SK-N-SH treated with all-trans-retinoic acid at 6 μM for 48 hours (cell line): ENCODE measurements at regions not wholly inside any gene's neighbourhood (a gene's known extent, or its start where the extent isn't known, plus 50 kb on each side); places are given as distances from the start of the nearest gene placed in this dataset.

Experiments
- ATAC-seq: fragments of 200-7000 bp; cut with Tn5 transposase; 3 replicates; pipeline ENCODE4 v1.9.1; 2020; ENCODE audit warnings: mild to moderate bottlenecking, moderate library complexity
- ARNTL ChIP-seq: fragments of 450-650 bp; formaldehyde crosslinking; IDR thresholded peaks from 2 replicates; pipeline ENCODE4 v1.5.0; 2020; ENCODE audit warnings: low read depth, mild to moderate bottlenecking, moderate library complexity, borderline replicate concordance
- BACH2 ChIP-seq: fragments of 250-450 bp; sonication (Bioruptor Pico); IDR thresholded peaks from 2 replicates; pipeline ENCODE4 v1.9.0; 2021; ENCODE audit warnings: mild to moderate bottlenecking, borderline replicate concordance
- CSDC2 ChIP-seq: fragments of 250-450 bp; sonication (Bioruptor Pico); IDR thresholded peaks from 2 replicates; pipeline ENCODE4 v1.5.0; 2020; ENCODE audit warnings: mild to moderate bottlenecking, moderate library complexity
- CSRNP3 ChIP-seq: fragments of 250-450 bp; sonication (Bioruptor Pico); IDR thresholded peaks from 2 replicates; pipeline ENCODE4 v1.5.1; 2021; ENCODE audit warnings: mild to moderate bottlenecking, moderate library complexity
- ESRRG ChIP-seq: fragments of 250-450 bp; sonication (Bioruptor Pico); IDR thresholded peaks from 2 replicates; pipeline ENCODE4 v1.6.1; 2021; ENCODE audit warnings: mild to moderate bottlenecking
- GLIS3 ChIP-seq: fragments of 250-450 bp; sonication (Bioruptor Pico); IDR thresholded peaks from 2 replicates; pipeline ENCODE4 v1.5.0; 2020; ENCODE audit warnings: mild to moderate bottlenecking, moderate library complexity
- ISL1 ChIP-seq: fragments of 250-450 bp; sonication (Bioruptor Pico); IDR thresholded peaks from 2 replicates; pipeline ENCODE4 v2.1.2; 2022; ENCODE audit warnings: mild to moderate bottlenecking, moderate library complexity
- OSR1 ChIP-seq: fragments of 250-450 bp; sonication (Bioruptor Pico); IDR thresholded peaks from 2 replicates; pipeline ENCODE4 v1.8.0; 2022; ENCODE audit warnings: moderate library complexity, mild to moderate bottlenecking, inconsistent platforms
- PPARA ChIP-seq: fragments of 250-450 bp; sonication (Bioruptor Pico); IDR thresholded peaks from 2 replicates; pipeline ENCODE4 v1.5.0; 2020; ENCODE audit warnings: mild to moderate bottlenecking, borderline replicate concordance
- RARB ChIP-seq: fragments of 250-450 bp; sonication (Bioruptor Pico); IDR thresholded peaks from 2 replicates; pipeline ENCODE4 v1.8.0; 2021; ENCODE audit warnings: mild to moderate bottlenecking, moderate library complexity
- SNAI2 ChIP-seq: fragments of 250-450 bp; sonication (Bioruptor Pico); IDR thresholded peaks from 2 replicates; pipeline ENCODE4 v1.5.0; 2020; ENCODE audit warnings: mild to moderate bottlenecking, moderate library complexity
- TCF4 ChIP-seq: fragments of 250-450 bp; sonication (Bioruptor Pico); IDR thresholded peaks from 2 replicates; pipeline ENCODE4 v1.8.0; 2021; ENCODE audit warnings: mild to moderate bottlenecking, moderate library complexity, borderline replicate concordance
- TOX ChIP-seq: fragments of 250-450 bp; sonication (Bioruptor Pico); IDR thresholded peaks from 2 replicates; pipeline ENCODE4 v1.8.0; 2021; ENCODE audit warnings: mild to moderate bottlenecking, moderate library complexity, borderline replicate concordance
- ZFP3 ChIP-seq: fragments of 250-450 bp; sonication (Bioruptor Pico); IDR thresholded peaks from 2 replicates; pipeline ENCODE4 v1.5.0; 2020; ENCODE audit warnings: mild to moderate bottlenecking, moderate library complexity
- ZFP30 ChIP-seq: fragments of 450-650 bp; formaldehyde crosslinking; IDR thresholded peaks from 2 replicates; pipeline ENCODE4 v1.5.0; 2022; ENCODE audit warnings: mild to moderate bottlenecking, moderate library complexity
- ZNF565 ChIP-seq: fragments of 450-650 bp; formaldehyde crosslinking; conservative IDR thresholded peaks from 2 replicates; pipeline ENCODE4 v1.5.0; 2020; ENCODE audit warnings: low read depth, mild to moderate bottlenecking, moderate library complexity
- ZNF70 ChIP-seq: fragments of 450-650 bp; formaldehyde crosslinking; IDR thresholded peaks from 2 replicates; pipeline ENCODE4 v1.5.0; 2020; ENCODE audit warnings: mild to moderate bottlenecking, moderate library complexity
- ZNF8 ChIP-seq: fragments of 450-650 bp; formaldehyde crosslinking; IDR thresholded peaks from 2 replicates; pipeline ENCODE4 v1.5.0; 2020; ENCODE audit warnings: mild to moderate bottlenecking, moderate library complexity
- TF ChIP-seq, protein P1 (sequence below): fragments of 250-450 bp; sonication (Bioruptor Pico); IDR thresholded peaks from 2 replicates; pipeline ENCODE4 v1.5.1; 2020; ENCODE audit warnings: low read depth, mild to moderate bottlenecking, moderate library complexity
- TF ChIP-seq, protein P2 (sequence below): fragments of 250-450 bp; sonication (Bioruptor Pico); IDR thresholded peaks from 2 replicates; pipeline ENCODE4 v1.5.0; 2020; ENCODE audit warnings: mild to moderate bottlenecking, moderate library complexity

DNA sequence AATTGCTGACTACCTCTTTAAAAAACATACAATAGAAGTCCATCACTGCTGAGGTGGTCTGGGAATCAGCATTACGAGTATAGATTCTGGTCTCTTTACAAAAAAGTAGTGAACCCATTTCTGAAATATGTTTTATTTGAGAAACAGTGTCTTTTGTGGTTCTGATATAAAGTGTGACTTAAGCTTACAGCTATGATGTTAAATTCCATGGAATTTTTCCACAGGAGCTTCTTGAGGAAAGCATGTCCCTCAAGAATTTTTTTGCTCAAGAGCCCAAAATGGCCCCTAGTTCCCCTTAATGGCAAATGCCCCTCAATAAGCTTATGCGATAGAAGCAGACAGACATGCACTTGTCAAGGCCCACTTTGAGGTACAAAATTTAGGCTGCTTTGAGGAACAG is 265.7 kb downstream of the FAM170A start:
- no peak for TF ChIP-seq CSRNP3 (CRISPR knock-in tag)
- TF ChIP-seq PPARA (CRISPR knock-in tag), result no peak
- TF ChIP-seq ZFP30 (CRISPR knock-in tag), result no peak
- TF ChIP-seq TCF4 (CRISPR knock-in tag), result no peak
- TF ChIP-seq ISL1 (CRISPR knock-in tag), result no peak
- TF ChIP-seq ARNTL, result no peak
- no peak for TF ChIP-seq SNAI2 (CRISPR knock-in tag)
- no peak for TF ChIP-seq TOX (CRISPR knock-in tag)
- TF ChIP-seq, all 23 proteins: peak for 0
- ATAC-seq, result no peak

DNA sequence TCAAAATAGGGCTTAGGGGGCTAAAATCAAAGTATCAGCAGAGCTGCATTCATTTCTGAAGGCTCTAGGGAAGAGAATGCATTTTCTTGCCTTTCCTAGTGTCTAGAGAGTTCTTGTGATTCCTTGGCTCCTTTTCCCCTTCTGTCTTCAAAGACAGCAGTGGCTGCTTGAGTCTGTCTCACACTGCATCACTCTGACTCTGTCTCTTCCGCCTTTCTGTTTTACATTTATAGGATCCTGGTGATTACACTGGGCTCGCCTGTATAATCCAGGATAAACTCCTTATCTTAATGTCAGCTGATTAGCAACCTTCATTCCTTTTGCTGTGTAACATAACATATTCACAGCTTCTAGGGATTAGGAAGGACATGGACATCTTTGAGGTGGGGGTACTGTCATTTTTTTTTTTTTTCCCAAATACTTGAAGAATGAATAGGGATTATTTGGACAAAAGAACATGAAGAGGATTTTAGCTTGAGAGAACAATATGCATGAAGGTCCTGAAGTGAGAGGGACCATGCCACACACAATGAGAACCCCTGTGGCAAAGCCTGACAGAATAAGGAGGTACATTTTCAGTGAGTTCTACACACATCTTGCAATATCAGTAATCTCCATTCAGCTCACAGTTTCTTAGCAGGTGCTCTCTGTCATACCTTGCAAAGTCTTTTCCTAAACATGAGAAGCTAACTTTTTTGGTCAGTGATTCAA is 267.6 kb downstream of the FAM170A start:
- ATAC-seq, result no peak
- no peak for TF ChIP-seq ARNTL
- TF ChIP-seq OSR1, result no peak
- TF ChIP-seq ZNF8 (CRISPR knock-in tag), result no peak
- TF ChIP-seq RARB (CRISPR knock-in tag), result no peak
- TF ChIP-seq TOX (CRISPR knock-in tag), result no peak

GRCh38 chr5:119897537-119898370 is 268.4 kb downstream of the FAM170A start:
- TF ChIP-seq TOX (CRISPR knock-in tag) (no peak), ISL1 (CRISPR knock-in tag) (no peak), ZNF8 (CRISPR knock-in tag) (no peak), BACH2 (no peak)
- TF ChIP-seq, protein P1, sequence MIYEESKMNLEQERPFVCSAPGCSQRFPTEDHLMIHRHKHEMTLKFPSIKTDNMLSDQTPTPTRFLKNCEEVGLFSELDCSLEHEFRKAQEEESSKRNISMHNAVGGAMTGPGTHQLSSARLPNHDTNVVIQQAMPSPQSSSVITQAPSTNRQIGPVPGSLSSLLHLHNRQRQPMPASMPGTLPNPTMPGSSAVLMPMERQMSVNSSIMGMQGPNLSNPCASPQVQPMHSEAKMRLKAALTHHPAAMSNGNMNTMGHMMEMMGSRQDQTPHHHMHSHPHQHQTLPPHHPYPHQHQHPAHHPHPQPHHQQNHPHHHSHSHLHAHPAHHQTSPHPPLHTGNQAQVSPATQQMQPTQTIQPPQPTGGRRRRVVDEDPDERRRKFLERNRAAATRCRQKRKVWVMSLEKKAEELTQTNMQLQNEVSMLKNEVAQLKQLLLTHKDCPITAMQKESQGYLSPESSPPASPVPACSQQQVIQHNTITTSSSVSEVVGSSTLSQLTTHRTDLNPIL, result no peak
- TF ChIP-seq, protein P2, sequence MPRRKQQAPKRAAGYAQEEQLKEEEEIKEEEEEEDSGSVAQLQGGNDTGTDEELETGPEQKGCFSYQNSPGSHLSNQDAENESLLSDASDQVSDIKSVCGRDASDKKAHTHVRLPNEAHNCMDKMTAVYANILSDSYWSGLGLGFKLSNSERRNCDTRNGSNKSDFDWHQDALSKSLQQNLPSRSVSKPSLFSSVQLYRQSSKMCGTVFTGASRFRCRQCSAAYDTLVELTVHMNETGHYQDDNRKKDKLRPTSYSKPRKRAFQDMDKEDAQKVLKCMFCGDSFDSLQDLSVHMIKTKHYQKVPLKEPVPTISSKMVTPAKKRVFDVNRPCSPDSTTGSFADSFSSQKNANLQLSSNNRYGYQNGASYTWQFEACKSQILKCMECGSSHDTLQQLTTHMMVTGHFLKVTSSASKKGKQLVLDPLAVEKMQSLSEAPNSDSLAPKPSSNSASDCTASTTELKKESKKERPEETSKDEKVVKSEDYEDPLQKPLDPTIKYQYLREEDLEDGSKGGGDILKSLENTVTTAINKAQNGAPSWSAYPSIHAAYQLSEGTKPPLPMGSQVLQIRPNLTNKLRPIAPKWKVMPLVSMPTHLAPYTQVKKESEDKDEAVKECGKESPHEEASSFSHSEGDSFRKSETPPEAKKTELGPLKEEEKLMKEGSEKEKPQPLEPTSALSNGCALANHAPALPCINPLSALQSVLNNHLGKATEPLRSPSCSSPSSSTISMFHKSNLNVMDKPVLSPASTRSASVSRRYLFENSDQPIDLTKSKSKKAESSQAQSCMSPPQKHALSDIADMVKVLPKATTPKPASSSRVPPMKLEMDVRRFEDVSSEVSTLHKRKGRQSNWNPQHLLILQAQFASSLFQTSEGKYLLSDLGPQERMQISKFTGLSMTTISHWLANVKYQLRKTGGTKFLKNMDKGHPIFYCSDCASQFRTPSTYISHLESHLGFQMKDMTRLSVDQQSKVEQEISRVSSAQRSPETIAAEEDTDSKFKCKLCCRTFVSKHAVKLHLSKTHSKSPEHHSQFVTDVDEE (CRISPR knock-in tag), result no peak
- ATAC-seq, result no peak

DNA sequence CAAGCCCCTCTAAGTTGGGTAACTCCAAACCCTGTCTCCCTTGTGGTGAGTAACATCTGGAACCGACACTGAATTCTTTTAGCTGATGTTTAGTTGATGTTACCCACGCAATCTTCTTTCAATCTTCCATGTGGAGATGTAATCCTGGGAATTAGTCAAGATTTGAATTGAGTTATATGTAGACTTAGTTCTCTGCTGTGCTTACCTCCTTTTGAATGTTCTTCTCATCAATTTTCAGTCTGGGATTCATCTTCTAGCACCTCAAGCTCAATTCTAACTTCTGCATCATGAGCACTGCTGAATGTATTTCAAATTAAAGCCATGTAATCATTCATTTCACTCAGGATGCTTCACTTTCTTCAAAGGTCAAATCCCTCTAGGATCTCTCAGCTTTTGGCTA is 270.6 kb downstream of the FAM170A start:
- no peak for ATAC-seq
- TF ChIP-seq ZNF8 (CRISPR knock-in tag) (no peak), SNAI2 (CRISPR knock-in tag) (no peak), CSRNP3 (CRISPR knock-in tag) (no peak)

DNA sequence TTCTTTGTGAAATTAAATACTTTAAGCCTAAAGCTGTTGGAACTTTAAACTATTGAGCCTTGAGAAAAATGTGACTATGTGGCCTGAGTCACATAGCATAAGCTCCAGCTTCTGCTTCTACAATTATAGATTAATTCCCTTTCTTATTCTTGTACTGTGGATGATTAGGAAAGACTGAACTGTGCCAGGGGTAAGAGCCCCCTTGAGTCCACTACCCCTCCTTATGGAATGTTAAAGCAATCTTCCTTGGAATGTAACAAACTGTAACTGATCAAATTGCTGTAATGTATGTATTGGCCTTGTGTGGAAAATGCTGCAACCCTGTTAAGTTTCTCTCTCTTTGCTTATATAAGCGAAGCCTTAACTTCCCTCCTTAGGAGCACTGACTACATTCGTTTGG is 273.2 kb downstream of the FAM170A start:
- ATAC-seq, result no peak
- TF ChIP-seq GLIS3 (CRISPR knock-in tag), result no peak
- TF ChIP-seq CSDC2 (CRISPR knock-in tag), result no peak
- TF ChIP-seq ZFP30 (CRISPR knock-in tag), result no peak
- no peak for TF ChIP-seq SNAI2 (CRISPR knock-in tag)
- TF ChIP-seq ZNF70 (CRISPR knock-in tag), result no peak
- no peak for TF ChIP-seq ESRRG
- TF ChIP-seq ZFP3 (CRISPR knock-in tag), result no peak
- no peak for TF ChIP-seq CSRNP3 (CRISPR knock-in tag)
- no peak for TF ChIP-seq BACH2
- TF ChIP-seq OSR1, result no peak
- no peak for TF ChIP-seq ARNTL
- TF ChIP-seq, protein P2 (CRISPR knock-in tag), result no peak
- TF ChIP-seq ISL1 (CRISPR knock-in tag), result no peak
- no peak for TF ChIP-seq ZNF565 (CRISPR knock-in tag)
- TF ChIP-seq ZNF8 (CRISPR knock-in tag), result no peak
